Bronchial epithelial cell (primary cell): ENCODE measurements at regions not wholly inside any gene's neighbourhood (a gene's known extent, or its start where the extent isn't known, plus 50 kb on each side); places are given as distances from the start of the nearest gene placed in this dataset.
A peak's percentile ranks its signal among the peaks of the same experiment; 100 is the strongest.

Experiments used
- DNase-seq: peaks from one replicate; pipeline ENCODE4 v3.0.0-alpha.2; 2010; ENCODE audit warnings: low read depth
- FAIRE-seq: peaks from 2 replicates; lab custom pipeline; 2011; peaks lifted over from hg19 to GRCh38; lab: Jason Lieb, UNC
- H3K27me3 ChIP-seq: 2 replicates; pipeline ENCODE4 v1.5.1; 2011; ENCODE audit warnings: low read length; ENCODE audit not compliant: control insufficient read depth, insufficient read depth
- H3K36me3 ChIP-seq: 2 replicates; pipeline ENCODE4 v1.5.1; 2011; ENCODE audit warnings: low read length; ENCODE audit not compliant: control insufficient read depth, insufficient read depth
- H3K4me3 ChIP-seq: 2 replicates; pipeline ENCODE4 v1.5.1; 2011; ENCODE audit warnings: mild to moderate bottlenecking, low read depth, low read length, control low read depth
- CTCF ChIP-seq: IDR thresholded peaks from 2 replicates; pipeline ENCODE4 v1.5.1; 2011; ENCODE audit warnings: mild to moderate bottlenecking, moderate library complexity, low read length, control low read depth, inconsistent platforms; ENCODE audit not compliant: insufficient read depth, severe bottlenecking

- Histone ChIP-seq H3K27me3 (no peaks in the 10 kb centered on the region), H3K36me3 (no peaks in the 10 kb centered on the region), H3K4me3 (no peak overlapping the region)
- no peak for TF ChIP-seq CTCF
- DNase-seq (no peak), FAIRE-seq (no peak)
These were observed 109.9 kb downstream of the AIPL1 start for GRCh38 chr17:6325051-6325450.

- Histone ChIP-seq H3K4me3 (no peak overlapping the region), H3K36me3 (no peaks in the 10 kb centered on the region), H3K27me3 (no peaks in the 10 kb centered on the region)
- FAIRE-seq = no peak
- no peak for DNase-seq
- no peak for TF ChIP-seq CTCF
These were observed 111.1 kb downstream of the AIPL1 start for GRCh38 chr17:6323626-6324356.

GRCh38 chr17:6322316-6322715, 112.6 kb downstream of the AIPL1 start:
- DNase-seq (no peak), FAIRE-seq (peak; percentile 40)
- Histone ChIP-seq H3K4me3 (no peak overlapping the region), H3K36me3 (no peaks in the 10 kb centered on the region), H3K27me3 (no peaks in the 10 kb centered on the region)
- TF ChIP-seq CTCF = no peak

- Histone ChIP-seq H3K36me3 (no peaks in the 10 kb centered on the region), H3K27me3 (no peaks in the 10 kb centered on the region), H3K4me3 (no peak overlapping the region)
- TF ChIP-seq CTCF = no peak
- DNase-seq (no peak), FAIRE-seq (no peak)
These were observed 120.6 kb downstream of the AIPL1 start for GRCh38 chr17:6314311-6314710.

- FAIRE-seq = no peak
- no peak for DNase-seq
- Histone ChIP-seq H3K36me3 (no peaks in the 10 kb centered on the region), H3K27me3 (no peaks in the 10 kb centered on the region), H3K4me3 (no peak overlapping the region)
- no peak for TF ChIP-seq CTCF
These were observed 121.1 kb downstream of the AIPL1 start for GRCh38 chr17:6313835-6314234.

- Histone ChIP-seq H3K4me3 (no peak overlapping the region), H3K27me3 (no peaks in the 10 kb centered on the region), H3K36me3 (no peaks in the 10 kb centered on the region)
- DNase-seq (no peak), FAIRE-seq (peak; percentile 88)
- no peak for TF ChIP-seq CTCF
These were observed 128.1 kb downstream of the AIPL1 start for GRCh38 chr17:6306820-6307219.
